CD4-positive, alpha-beta memory T cell (primary cell): ENCODE measurements at regions not wholly inside any gene's neighbourhood (a gene's known extent, or its start where the extent isn't known, plus 50 kb on each side); places are given as distances from the start of the nearest gene placed in this dataset.

ENCODE experiments used
- CTCF ChIA-PET: fragments of 350-600 bp; sonication (Branson Sonifier 250); formaldehyde crosslinking; loops from one replicate; lab custom pipeline; 2021; ENCODE audit warnings: inconsistent platforms; ENCODE audit not compliant: partially characterized antibody; lab: Charles Lee
- POLR2A ChIA-PET: fragments of 350-600 bp; sonication (Branson Sonifier 250); formaldehyde crosslinking; loops from one replicate; lab custom pipeline; 2021; ENCODE audit not compliant: partially characterized antibody; lab: Charles Lee
- DNase-seq, 5 donors: peaks; one replicate each; pipeline versions ENCODE4 v3.0.0 to v3.0.0-alpha.2; 2020 to 2022; ENCODE audit warnings: mixed read lengths in 1 of 5
- H3K27ac ChIP-seq: one replicate; pipeline ENCODE4 v1.7.0; 2013; ENCODE audit warnings: low read depth, low read length
- H3K27me3 ChIP-seq: 2 replicates; pipeline ENCODE4 v1.7.0; 2013; ENCODE audit warnings: mild to moderate bottlenecking, low read length, moderate library complexity; ENCODE audit not compliant: insufficient read depth
- H3K36me3 ChIP-seq: 2 replicates; pipeline ENCODE4 v1.7.0; 2013; ENCODE audit warnings: mild to moderate bottlenecking, low read length, moderate library complexity; ENCODE audit not compliant: insufficient read depth
- H3K4me1 ChIP-seq: 2 replicates; pipeline ENCODE4 v1.7.0; 2013; ENCODE audit warnings: mild to moderate bottlenecking, low read length, moderate library complexity; ENCODE audit not compliant: insufficient read depth
- H3K4me3 ChIP-seq, 2 donors: one replicate each; pipeline ENCODE4 v1.7.0; 2013; ENCODE audit warnings: low read length in 2 of 2, mild to moderate bottlenecking in 1 of 2
- H3K9me3 ChIP-seq, 2 donors: one replicate each; pipeline ENCODE4 v1.7.0; 2013; ENCODE audit warnings: low read length in 2 of 2, control low read depth in 1 of 2; ENCODE audit not compliant: control insufficient read depth in 1 of 2
- H3K27ac Mint-ChIP-seq, 7 donors: one replicate each; pipeline ENCODE4 v1.8.0; 2020 to 2021; ENCODE audit warnings: mixed read lengths in 7 of 7, mild to moderate bottlenecking in 6 of 7, inconsistent platforms in 3 of 7, moderate library complexity in 3 of 7
- H3K27me3 Mint-ChIP-seq, 2 donors: one replicate each; pipeline ENCODE4 v1.8.0; 2020 to 2021; ENCODE audit warnings: mixed read lengths in 2 of 2
- H3K36me3 Mint-ChIP-seq, 2 donors: one replicate each; pipeline ENCODE4 v1.8.0; 2020 to 2021; ENCODE audit warnings: mixed read lengths in 2 of 2, inconsistent platforms in 1 of 2, mild to moderate bottlenecking in 1 of 2
- H3K4me1 Mint-ChIP-seq, 4 donors: one replicate each; pipeline ENCODE4 v1.8.0; 2020 to 2021; ENCODE audit warnings: mixed read lengths in 4 of 4, mild to moderate bottlenecking in 1 of 4
- H3K4me3 Mint-ChIP-seq, 8 donors: one replicate each; pipeline ENCODE4 v1.8.0; 2020 to 2021; ENCODE audit warnings: mixed read lengths in 8 of 8, mild to moderate bottlenecking in 7 of 8, moderate library complexity in 6 of 8, inconsistent platforms in 3 of 8
- H3K9me3 Mint-ChIP-seq, 8 donors: one replicate each; pipeline ENCODE4 v1.8.0; 2020 to 2021; ENCODE audit warnings: mixed read lengths in 8 of 8, mild to moderate bottlenecking in 5 of 8, inconsistent platforms in 3 of 8, moderate library complexity in 1 of 8
- intact Hi-C: fragments of 100-400 bp; cut with micrococcal nuclease; formaldehyde crosslinking; loops from one replicate; pipeline ENCODE4 v1.15.1; 2023

DNA sequence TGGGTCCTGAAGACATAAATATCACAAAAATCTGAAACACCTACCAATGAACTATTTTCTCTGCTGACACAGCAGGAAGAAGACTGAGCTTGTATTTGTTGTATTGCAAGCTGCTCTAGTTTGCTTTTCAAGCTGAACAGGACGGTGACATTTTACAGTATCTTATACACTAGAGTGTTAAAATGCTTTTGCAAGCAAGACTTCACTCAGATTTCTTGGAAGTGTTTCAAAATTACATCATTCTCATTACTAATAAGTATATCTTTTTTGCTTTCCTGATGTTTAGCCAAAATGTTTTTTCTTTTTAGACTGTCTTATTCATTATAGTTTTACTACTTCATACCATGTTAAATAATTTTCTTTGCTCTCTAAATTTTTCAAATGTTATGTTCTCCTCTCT lies 427.1 kb upstream of the CXADR start:
- H3K27ac Mint-ChIP-seq = no peak overlapping the region
- CTCF ChIA-PET = no interaction called here

DNA sequence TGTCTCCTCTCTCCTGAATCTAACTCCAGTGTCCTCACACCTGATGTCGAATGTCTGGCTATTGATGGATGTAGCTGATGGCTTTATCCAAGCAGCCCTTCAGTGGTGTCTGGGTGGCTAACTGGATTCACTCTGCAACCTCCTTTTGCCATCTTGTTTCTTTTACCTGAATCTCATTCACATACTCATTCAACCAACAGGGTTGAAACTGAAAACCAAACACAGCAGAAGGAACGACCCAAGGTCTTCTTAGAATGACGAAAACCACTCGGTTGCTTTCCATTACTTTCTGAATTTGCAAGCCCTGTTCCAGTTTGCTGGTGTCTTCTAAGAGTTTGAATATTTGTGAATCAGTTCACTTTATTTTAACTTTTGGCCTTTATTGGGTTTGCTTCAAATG lies 424.3 kb upstream of the CXADR start:
- DNase-seq = no peak
- H3K27me3 Mint-ChIP-seq = no peaks in the 10 kb centered on the region
- Histone ChIP-seq H3K9me3 (no peaks in the 10 kb centered on the region), H3K27ac (no peak overlapping the region), H3K36me3 (no peaks in the 10 kb centered on the region), H3K27me3 (no peaks in the 10 kb centered on the region), H3K4me3 (no peak overlapping the region), H3K4me1 (no peaks in the 10 kb centered on the region)
- intact Hi-C loops = no loop called here
- peaks cover 2 to 8% (median 4%) of the 10 kb centered on the region in 8 donors for H3K9me3 Mint-ChIP-seq
- H3K27ac Mint-ChIP-seq = no peak overlapping the region
- no peaks in the 10 kb centered on the region for H3K36me3 Mint-ChIP-seq
- ChIA-PET CTCF (no interaction called here), POLR2A (no interaction called here)
- H3K4me1 Mint-ChIP-seq = no peaks in the 10 kb centered on the region
- no peak overlapping the region for H3K4me3 Mint-ChIP-seq

More for the DNA sequence above, 427.1 kb upstream of the CXADR start:
- Histone ChIP-seq H3K4me3 (no peak overlapping the region), H3K36me3 (no peaks in the 10 kb centered on the region), H3K27ac (no peak overlapping the region), H3K27me3 (no peaks in the 10 kb centered on the region), H3K9me3 (no peaks in the 10 kb centered on the region), H3K4me1 (no peaks in the 10 kb centered on the region)
- intact Hi-C loops = no loop called here
- Mint-ChIP-seq H3K27me3 (no peaks in the 10 kb centered on the region), H3K4me3 (no peak overlapping the region), H3K9me3 (peaks cover 2 to 8% (median 5%) of the 10 kb centered on the region in 8 donors), H3K4me1 (no peaks in the 10 kb centered on the region), H3K36me3 (no peaks in the 10 kb centered on the region)
- no peak for DNase-seq
- POLR2A ChIA-PET = no interaction called here

DNA sequence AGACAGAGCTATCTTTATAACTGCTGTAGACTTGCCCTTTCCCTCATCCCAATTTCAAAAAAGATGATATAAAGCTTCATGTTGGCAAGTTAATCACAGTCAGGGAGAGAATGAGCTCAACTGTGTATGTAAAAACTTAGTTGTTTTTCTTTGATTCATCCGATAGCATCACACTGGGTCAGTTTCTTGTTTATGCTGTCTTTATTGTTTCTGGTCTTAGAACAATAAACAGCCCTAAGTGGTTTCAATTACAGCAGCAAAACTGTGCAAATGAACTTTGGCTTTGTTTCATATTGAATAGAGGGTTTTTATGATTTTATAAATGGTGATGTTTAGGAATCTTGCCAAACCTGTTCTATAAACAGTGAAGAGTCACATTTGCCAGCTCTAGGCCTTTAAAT lies 423.8 kb upstream of the CXADR start:
- DNase-seq = no peak
- Histone ChIP-seq H3K4me1 (no peaks in the 10 kb centered on the region), H3K27me3 (no peaks in the 10 kb centered on the region), H3K4me3 (no peak overlapping the region), H3K27ac (no peak overlapping the region), H3K9me3 (no peaks in the 10 kb centered on the region), H3K36me3 (no peaks in the 10 kb centered on the region)
- Mint-ChIP-seq H3K36me3 (no peaks in the 10 kb centered on the region), H3K9me3 (peaks cover 2 to 8% (median 4%) of the 10 kb centered on the region in 8 donors), H3K4me3 (no peak overlapping the region), H3K27ac (no peak overlapping the region), H3K27me3 (no peaks in the 10 kb centered on the region), H3K4me1 (no peaks in the 10 kb centered on the region)
- CTCF ChIA-PET = no interaction called here
- intact Hi-C loops = no loop called here
- POLR2A ChIA-PET = no interaction called here

DNA sequence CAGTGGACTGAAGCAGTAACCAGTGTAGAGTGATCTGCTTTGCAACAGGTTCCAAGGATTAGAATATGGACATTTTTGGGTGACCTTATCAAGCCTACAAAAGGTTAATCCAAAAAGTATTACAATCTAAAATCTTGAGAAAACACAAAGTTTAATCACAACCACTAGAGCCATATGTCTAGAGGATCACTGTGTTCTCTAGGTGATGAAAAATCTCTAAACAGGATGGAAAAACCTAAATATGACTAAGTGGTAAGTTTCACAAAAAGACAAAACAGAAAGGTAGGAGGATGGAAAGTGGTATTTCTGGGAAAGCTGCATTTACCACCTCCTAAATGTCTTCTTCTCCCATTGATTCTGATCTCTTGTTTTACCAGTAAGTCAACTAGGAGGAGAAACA lies 411.1 kb upstream of the CXADR start:
- peaks cover 3 to 25% (median 7%) of the 10 kb centered on the region in 8 donors for H3K9me3 Mint-ChIP-seq
- ChIA-PET CTCF (no interaction called here), POLR2A (no interaction called here)
- H3K4me3 Mint-ChIP-seq = no peak overlapping the region
- H3K4me1 Mint-ChIP-seq = no peaks in the 10 kb centered on the region
- H3K4me3 ChIP-seq = no peak overlapping the region
- no peaks in the 10 kb centered on the region for H3K27me3 ChIP-seq
- no peaks in the 10 kb centered on the region for H3K36me3 ChIP-seq
- no peak for DNase-seq
- no peaks in the 10 kb centered on the region for H3K9me3 ChIP-seq
- H3K27me3 Mint-ChIP-seq = no peaks in the 10 kb centered on the region
- intact Hi-C loops = no loop called here
- no peak overlapping the region for H3K27ac ChIP-seq
- H3K27ac Mint-ChIP-seq = no peak overlapping the region
- H3K36me3 Mint-ChIP-seq = no peaks in the 10 kb centered on the region
- no peaks in the 10 kb centered on the region for H3K4me1 ChIP-seq

DNA sequence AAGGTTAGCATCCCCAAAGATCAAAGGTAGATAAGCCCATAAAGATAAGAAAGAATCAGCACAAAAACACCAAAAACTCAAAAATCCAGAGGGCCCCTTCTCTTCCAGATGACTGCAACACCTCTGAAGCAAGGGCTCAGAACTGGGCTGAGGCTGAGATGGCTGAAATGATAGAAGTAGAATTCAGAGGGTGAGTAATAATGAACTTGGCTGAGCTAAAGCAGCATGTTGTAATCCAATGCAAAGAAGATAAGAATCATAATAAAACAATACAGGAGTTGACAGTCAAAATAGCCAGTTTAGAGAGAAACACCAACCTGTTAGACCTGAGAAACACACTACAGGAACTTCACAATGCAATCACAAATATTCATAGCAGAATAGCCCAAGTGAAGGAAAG lies 406.9 kb upstream of the CXADR start:
- H3K27ac Mint-ChIP-seq = no peak overlapping the region
- Histone ChIP-seq H3K36me3 (no peaks in the 10 kb centered on the region), H3K4me3 (no peak overlapping the region), H3K27me3 (no peaks in the 10 kb centered on the region), H3K4me1 (no peaks in the 10 kb centered on the region), H3K9me3 (no peaks in the 10 kb centered on the region), H3K27ac (no peak overlapping the region)
- CTCF ChIA-PET = no interaction called here
- no peaks in the 10 kb centered on the region for H3K36me3 Mint-ChIP-seq
- POLR2A ChIA-PET = no interaction called here
- H3K9me3 Mint-ChIP-seq = peaks cover 0 to 23% (median 13%) of the 10 kb centered on the region in 8 donors
- H3K27me3 Mint-ChIP-seq = no peaks in the 10 kb centered on the region
- H3K4me3 Mint-ChIP-seq = no peak overlapping the region
- intact Hi-C loops = no loop called here
- no peaks in the 10 kb centered on the region for H3K4me1 Mint-ChIP-seq
- no peak for DNase-seq

DNA sequence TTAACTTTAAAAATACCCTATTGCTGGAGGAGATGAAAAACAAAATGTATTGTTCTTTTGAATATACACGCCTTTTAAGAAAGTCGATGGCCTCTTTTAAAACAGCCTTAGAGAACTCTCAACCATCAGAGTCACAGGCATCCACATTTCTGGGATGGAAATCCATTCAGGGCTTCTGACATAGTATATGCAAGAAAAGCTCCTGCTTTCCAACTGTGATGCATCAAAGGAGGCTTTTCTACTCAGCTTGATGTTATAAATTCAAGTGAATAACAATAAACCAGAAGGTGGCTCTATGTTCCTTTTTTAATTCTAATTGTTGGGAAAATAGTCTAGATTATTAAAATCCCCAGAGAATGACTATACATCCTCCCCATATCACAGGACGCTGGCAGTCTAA lies 398.8 kb upstream of the CXADR start:
- Histone ChIP-seq H3K27ac (no peak overlapping the region), H3K27me3 (no peaks in the 10 kb centered on the region), H3K4me1 (no peaks in the 10 kb centered on the region), H3K36me3 (no peaks in the 10 kb centered on the region), H3K4me3 (no peak overlapping the region), H3K9me3 (no peaks in the 10 kb centered on the region)
- no peak for DNase-seq
- POLR2A ChIA-PET = no interaction called here
- CTCF ChIA-PET = no interaction called here
- Mint-ChIP-seq H3K4me1 (no peaks in the 10 kb centered on the region), H3K36me3 (no peaks in the 10 kb centered on the region), H3K27ac (no peak overlapping the region), H3K9me3 (peaks cover 2 to 12% (median 6%) of the 10 kb centered on the region in 8 donors), H3K27me3 (no peaks in the 10 kb centered on the region), H3K4me3 (no peak overlapping the region)
- intact Hi-C loops = no loop called here

DNA sequence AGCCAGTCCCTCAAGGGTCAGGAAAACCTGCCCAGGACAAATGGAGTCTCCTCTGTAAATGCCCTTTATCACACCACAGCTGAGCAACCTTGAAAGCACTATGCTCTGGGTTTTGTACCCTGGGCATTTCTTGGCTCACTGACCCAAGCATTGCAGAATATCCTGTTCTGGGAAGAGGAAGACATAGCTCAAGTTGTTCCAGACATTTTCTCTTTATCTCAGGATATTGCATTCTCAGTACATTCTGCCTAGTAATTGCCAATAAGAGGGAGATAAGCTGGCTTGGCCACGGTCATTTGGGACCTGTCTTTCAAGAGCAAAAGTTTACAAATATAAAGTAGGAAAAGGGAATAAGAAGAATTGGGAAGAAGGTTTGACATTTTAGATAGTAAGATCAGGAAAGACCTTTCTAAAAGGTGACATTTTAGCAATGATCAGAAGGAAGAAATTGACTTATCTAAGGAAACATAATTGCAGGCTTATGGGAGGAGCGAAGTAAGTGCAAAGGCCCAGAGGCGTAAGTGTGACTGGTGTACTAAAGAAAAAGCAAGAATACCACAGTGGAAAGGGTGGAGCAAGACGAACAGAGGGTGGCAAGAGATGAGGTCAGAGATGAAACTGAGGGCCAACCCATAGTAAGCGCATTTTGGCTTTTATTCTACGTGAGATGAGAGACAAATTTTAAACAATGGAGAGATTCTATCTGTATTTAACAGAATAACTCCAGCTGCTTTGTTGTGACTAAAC lies 394.0 kb upstream of the CXADR start:
- DNase-seq = no peak
- intact Hi-C loops = no loop called here
- H3K4me1 ChIP-seq = no peaks in the 10 kb centered on the region
- Mint-ChIP-seq H3K9me3 (peaks cover 0 to 6% (median 3%) of the 10 kb centered on the region in 8 donors), H3K36me3 (no peaks in the 10 kb centered on the region), H3K4me3 (peak overlapping the region in 1 of 8 donors; percentile 29), H3K27ac (no peak overlapping the region), H3K4me1 (no peaks in the 10 kb centered on the region), H3K27me3 (no peaks in the 10 kb centered on the region)
- POLR2A ChIA-PET = no interaction called here
- H3K4me3 ChIP-seq = no peak overlapping the region
- H3K27ac ChIP-seq = no peak overlapping the region
- CTCF ChIA-PET = no interaction called here
- H3K9me3 ChIP-seq = no peaks in the 10 kb centered on the region
- no peaks in the 10 kb centered on the region for H3K27me3 ChIP-seq
- H3K36me3 ChIP-seq = no peaks in the 10 kb centered on the region
